Naive B cell (primary cell): ENCODE measurements at regions not wholly inside any gene's neighbourhood (a gene's known extent, or its start where the extent isn't known, plus 50 kb on each side); places are given as distances from the start of the nearest gene placed in this dataset.

ENCODE experiments used
- ATAC-seq, 2 donors: fragments of 150-1000 bp; cut with Tn5 transposase; 2 replicates each; pipeline ENCODE4 v1.10.0; 2021; ENCODE audit warnings: low read depth in 2 of 2, mild to moderate bottlenecking in 2 of 2, moderate library complexity in 2 of 2
- DNase-seq: peaks from one replicate; pipeline ENCODE4 v3.0.0; 2022
- H3K27ac Mint-ChIP-seq, 6 donors: one replicate each; pipeline ENCODE4 v1.8.0; 2020 to 2022; ENCODE audit warnings: mild to moderate bottlenecking in 6 of 6, mixed read lengths in 6 of 6, moderate library complexity in 5 of 6, inconsistent platforms in 2 of 6
- H3K27me3 Mint-ChIP-seq, 3 donors: one replicate each; pipeline ENCODE4 v1.8.0; 2021 to 2022; ENCODE audit warnings: mixed read lengths in 3 of 3, mild to moderate bottlenecking in 1 of 3
- H3K36me3 Mint-ChIP-seq, 2 donors: one replicate each; pipeline ENCODE4 v1.8.0; 2020 to 2022; ENCODE audit warnings: mixed read lengths in 2 of 2, inconsistent platforms in 1 of 2, mild to moderate bottlenecking in 1 of 2
- H3K4me1 Mint-ChIP-seq, 3 donors: one replicate each; pipeline ENCODE4 v1.8.0; 2020 to 2022; ENCODE audit warnings: mixed read lengths in 3 of 3, inconsistent platforms in 1 of 3, mild to moderate bottlenecking in 1 of 3, moderate library complexity in 1 of 3
- H3K4me3 Mint-ChIP-seq, 8 donors: one replicate each; pipeline ENCODE4 v1.8.0; 2020 to 2022; ENCODE audit warnings: mild to moderate bottlenecking in 8 of 8, mixed read lengths in 8 of 8, moderate library complexity in 8 of 8, inconsistent platforms in 2 of 8
- H3K9me3 Mint-ChIP-seq, 7 donors: one replicate each; pipeline ENCODE4 v1.8.0; 2020 to 2022; ENCODE audit warnings: mixed read lengths in 7 of 7, mild to moderate bottlenecking in 5 of 7, inconsistent platforms in 2 of 7, moderate library complexity in 1 of 7

- no peak overlapping the region for H3K27ac Mint-ChIP-seq
- ATAC-seq, result no peak
- no peak overlapping the region for H3K4me3 Mint-ChIP-seq
- H3K4me1 Mint-ChIP-seq, result no peaks in the 10 kb centered on the region
- H3K27me3 Mint-ChIP-seq, result peaks cover 0 to 7% (median 6%) of the 10 kb centered on the region in 3 donors
- H3K36me3 Mint-ChIP-seq, result no peaks in the 10 kb centered on the region
- no peaks in the 10 kb centered on the region for H3K9me3 Mint-ChIP-seq
- no peak for DNase-seq
Observed at GRCh38 chr1:99176753-99177152, 87.5 kb upstream of the PLPPR4 start.

- ATAC-seq (no peak), DNase-seq (no peak)
- no peak overlapping the region for H3K27ac Mint-ChIP-seq
- no peak overlapping the region for H3K4me3 Mint-ChIP-seq
- H3K9me3 Mint-ChIP-seq, result no peaks in the 10 kb centered on the region
- H3K36me3 Mint-ChIP-seq, result no peaks in the 10 kb centered on the region
- H3K27me3 Mint-ChIP-seq, result peaks cover 0 to 7% (median 6%) of the 10 kb centered on the region in 3 donors
- no peaks in the 10 kb centered on the region for H3K4me1 Mint-ChIP-seq
Observed at GRCh38 chr1:99177465-99177864, 86.8 kb upstream of the PLPPR4 start.

DNA sequence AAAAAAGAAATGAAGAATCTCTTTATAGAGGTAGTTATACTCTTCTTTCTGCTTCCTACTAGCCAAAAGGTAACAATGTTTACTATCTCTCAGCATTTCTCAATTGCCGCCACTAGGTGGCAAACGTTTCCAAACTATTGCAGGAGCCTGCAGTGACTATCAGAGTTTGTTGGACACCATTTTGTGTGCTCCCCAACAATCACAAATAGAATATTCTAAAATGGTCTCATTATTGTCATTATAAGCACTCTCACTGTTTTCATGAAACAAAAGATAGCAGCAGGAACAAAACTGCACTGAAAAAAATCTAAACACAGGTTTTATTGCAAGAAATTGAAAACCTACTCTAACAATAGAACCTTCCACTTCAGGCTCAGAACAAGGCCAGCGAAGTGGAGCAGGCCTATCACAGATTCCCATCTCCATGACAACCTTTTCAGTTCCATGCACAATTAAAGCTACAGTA is 83.9 kb upstream of the PLPPR4 start:
- no peaks in the 10 kb centered on the region for H3K27me3 Mint-ChIP-seq
- H3K27ac Mint-ChIP-seq, result no peak overlapping the region
- H3K4me3 Mint-ChIP-seq, result no peak overlapping the region
- no peaks in the 10 kb centered on the region for H3K36me3 Mint-ChIP-seq
- H3K4me1 Mint-ChIP-seq, result no peaks in the 10 kb centered on the region
- DNase-seq (peak; percentile 19), ATAC-seq (peak; percentile 76 to 78)
- no peaks in the 10 kb centered on the region for H3K9me3 Mint-ChIP-seq

DNA sequence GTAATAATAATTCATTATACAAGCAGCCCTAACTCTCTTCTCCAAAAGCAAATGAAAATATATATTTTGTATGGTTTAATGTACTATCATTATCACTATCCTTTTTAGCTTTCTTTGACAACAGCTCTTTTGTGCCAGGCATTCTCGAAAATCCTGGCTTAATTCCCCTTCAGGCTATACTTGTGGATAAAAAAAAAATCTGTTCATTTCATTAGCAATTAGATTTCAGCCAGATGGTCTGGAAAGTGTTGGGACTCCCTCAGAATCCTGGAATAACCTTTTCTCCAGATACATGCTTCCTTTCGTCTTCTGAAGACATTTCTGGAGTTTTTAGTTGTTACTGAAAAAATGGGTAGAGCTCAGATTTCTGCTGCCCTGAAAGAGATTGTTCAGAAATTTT is 83.4 kb upstream of the PLPPR4 start:
- Mint-ChIP-seq H3K36me3 (no peaks in the 10 kb centered on the region), H3K9me3 (no peaks in the 10 kb centered on the region), H3K27ac (no peak overlapping the region), H3K4me1 (no peaks in the 10 kb centered on the region), H3K4me3 (no peak overlapping the region), H3K27me3 (no peaks in the 10 kb centered on the region)
- DNase-seq (no peak), ATAC-seq (no peak)

DNA sequence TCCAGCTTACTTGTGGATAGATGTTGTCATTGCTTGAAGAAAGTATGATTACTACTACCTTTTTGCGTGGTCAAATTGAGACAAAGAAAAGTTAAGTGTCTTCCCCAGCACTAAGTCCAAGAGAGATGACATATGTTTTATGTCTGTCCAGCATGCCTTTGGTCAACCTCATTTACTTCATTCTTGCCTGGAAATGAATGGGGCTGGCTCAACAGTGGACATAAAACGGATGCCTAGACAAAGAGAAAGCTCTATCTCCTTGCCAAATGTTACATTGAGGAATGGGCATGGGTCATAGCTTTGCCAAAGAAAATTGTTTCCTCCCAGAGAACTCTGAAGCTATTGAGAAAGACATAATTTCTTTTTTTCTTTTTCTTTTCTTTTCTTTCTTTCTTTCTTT is 82.4 kb upstream of the PLPPR4 start:
- peak overlapping the region in 1 of 6 donors; percentile 69 for H3K27ac Mint-ChIP-seq
- no peak overlapping the region for H3K4me3 Mint-ChIP-seq
- DNase-seq (no peak), ATAC-seq (no peak)
- H3K36me3 Mint-ChIP-seq, result no peaks in the 10 kb centered on the region
- no peaks in the 10 kb centered on the region for H3K9me3 Mint-ChIP-seq
- no peaks in the 10 kb centered on the region for H3K27me3 Mint-ChIP-seq
- H3K4me1 Mint-ChIP-seq, result no peaks in the 10 kb centered on the region

DNA sequence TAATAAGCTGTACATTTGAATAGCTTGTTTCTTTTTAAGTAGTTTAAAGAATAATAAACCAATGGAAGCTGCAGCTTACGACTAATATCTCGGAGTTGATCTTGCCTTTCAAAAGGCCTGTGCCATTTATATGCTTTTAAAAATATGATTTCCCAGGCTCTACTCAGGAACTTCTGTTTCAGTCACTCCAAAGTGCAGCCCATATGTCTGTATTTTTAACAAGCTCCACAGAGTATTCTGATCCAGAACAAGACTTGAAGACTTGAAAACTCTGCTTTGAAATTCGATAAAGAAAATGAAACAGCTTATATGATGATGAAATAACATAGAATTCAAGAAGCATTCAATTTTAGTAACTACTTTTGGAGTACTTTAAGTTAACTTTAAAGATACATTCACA is 79.1 kb upstream of the PLPPR4 start:
- Mint-ChIP-seq H3K27ac (no peak overlapping the region), H3K4me3 (no peak overlapping the region), H3K27me3 (peaks cover 0 to 7% (median 4%) of the 10 kb centered on the region in 3 donors), H3K4me1 (no peaks in the 10 kb centered on the region), H3K36me3 (no peaks in the 10 kb centered on the region), H3K9me3 (peaks cover 0 to 1% (median 0%) of the 10 kb centered on the region in 7 donors)
- DNase-seq, result no peak
- ATAC-seq, result no peak

DNA sequence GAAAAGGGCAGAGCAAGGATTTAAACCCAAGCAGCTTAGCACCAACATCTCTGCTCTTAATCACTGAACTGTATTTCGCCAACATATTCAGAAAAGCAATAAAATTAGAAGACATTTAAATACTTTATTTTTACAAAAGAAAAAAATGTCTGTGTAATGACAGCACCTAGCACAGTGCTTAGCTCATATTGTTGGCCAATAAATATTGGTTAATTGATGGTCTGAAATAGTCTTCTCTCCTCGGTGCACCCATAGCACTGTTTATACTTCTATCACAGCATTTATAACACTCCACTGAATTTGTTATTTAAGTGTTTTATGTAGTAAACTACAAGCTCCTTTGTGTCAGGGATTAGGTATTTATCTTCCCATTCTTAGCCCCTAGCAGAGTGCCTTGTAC is 70.9 kb upstream of the PLPPR4 start:
- H3K9me3 Mint-ChIP-seq, result peaks cover 0 to 13% (median 4%) of the 10 kb centered on the region in 7 donors

DNA sequence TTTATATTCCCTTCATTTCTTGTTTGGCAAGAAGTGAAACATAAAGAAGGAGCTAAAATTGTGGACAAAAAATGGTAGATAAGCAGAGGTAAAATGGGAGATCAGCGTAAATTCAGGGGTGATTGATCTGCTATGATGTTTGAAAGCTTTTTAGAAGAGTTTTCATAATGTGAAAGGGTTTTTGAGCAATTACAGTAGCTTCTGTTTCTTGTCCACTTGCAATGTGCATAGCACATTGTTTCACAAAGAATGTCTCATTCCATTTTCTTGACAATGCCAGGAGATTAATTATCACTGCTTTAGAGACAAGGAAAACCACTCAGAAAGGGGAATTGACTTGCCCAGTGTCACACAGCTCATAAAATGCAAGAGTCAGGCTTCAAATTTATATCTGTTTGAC is 65.9 kb upstream of the PLPPR4 start:
- peaks cover 0 to 7% (median 0%) of the 10 kb centered on the region in 7 donors for H3K9me3 Mint-ChIP-seq
- DNase-seq (no peak), ATAC-seq (no peak)
- H3K36me3 Mint-ChIP-seq, result no peaks in the 10 kb centered on the region
- H3K4me1 Mint-ChIP-seq, result no peaks in the 10 kb centered on the region
- no peak overlapping the region for H3K27ac Mint-ChIP-seq
- H3K4me3 Mint-ChIP-seq, result no peak overlapping the region
- H3K27me3 Mint-ChIP-seq, result peaks cover 0 to 5% (median 0%) of the 10 kb centered on the region in 3 donors

More for the DNA sequence above, 70.9 kb upstream of the PLPPR4 start:
- ATAC-seq (no peak), DNase-seq (no peak)
- no peaks in the 10 kb centered on the region for H3K36me3 Mint-ChIP-seq
- peaks cover 0 to 13% (median 10%) of the 10 kb centered on the region in 3 donors for H3K27me3 Mint-ChIP-seq
- H3K4me1 Mint-ChIP-seq, result no peaks in the 10 kb centered on the region
- no peak overlapping the region for H3K4me3 Mint-ChIP-seq
- no peak overlapping the region for H3K27ac Mint-ChIP-seq

GRCh38 chr1:99207216-99207615 is 57.1 kb upstream of the PLPPR4 start:
- H3K4me3 Mint-ChIP-seq, result no peak overlapping the region
- H3K27ac Mint-ChIP-seq, result no peak overlapping the region
- DNase-seq, result no peak
- no peak for ATAC-seq
- H3K27me3 Mint-ChIP-seq, result no peaks in the 10 kb centered on the region
- H3K36me3 Mint-ChIP-seq, result no peaks in the 10 kb centered on the region
- H3K9me3 Mint-ChIP-seq, result peaks cover 0 to 7% (median 0%) of the 10 kb centered on the region in 7 donors
- H3K4me1 Mint-ChIP-seq, result no peaks in the 10 kb centered on the region
